Activated CD4-positive, alpha-beta T cell treated with anti-CD3 and anti-CD28 coated beads, Interleukin-2, Interleukin-6, amounts not matched to agents 100 ng/mL and 50 ng/mL, durations not matched to agents 16 hours and 8 hours (primary cell): ENCODE measurements at regions not wholly inside any gene's neighbourhood (a gene's known extent, or its start where the extent isn't known, plus 50 kb on each side); places are given as distances from the start of the nearest gene placed in this dataset.
"Not testable (repeated sequence)": the region's sequence is repeated elsewhere in the genome, so short reads cannot be mapped to it uniquely, and the experiment has no call there.

Experiments
- DNase-seq: peaks from one replicate; pipeline ENCODE4 v3.0.0-alpha.2; 2020

DNA sequence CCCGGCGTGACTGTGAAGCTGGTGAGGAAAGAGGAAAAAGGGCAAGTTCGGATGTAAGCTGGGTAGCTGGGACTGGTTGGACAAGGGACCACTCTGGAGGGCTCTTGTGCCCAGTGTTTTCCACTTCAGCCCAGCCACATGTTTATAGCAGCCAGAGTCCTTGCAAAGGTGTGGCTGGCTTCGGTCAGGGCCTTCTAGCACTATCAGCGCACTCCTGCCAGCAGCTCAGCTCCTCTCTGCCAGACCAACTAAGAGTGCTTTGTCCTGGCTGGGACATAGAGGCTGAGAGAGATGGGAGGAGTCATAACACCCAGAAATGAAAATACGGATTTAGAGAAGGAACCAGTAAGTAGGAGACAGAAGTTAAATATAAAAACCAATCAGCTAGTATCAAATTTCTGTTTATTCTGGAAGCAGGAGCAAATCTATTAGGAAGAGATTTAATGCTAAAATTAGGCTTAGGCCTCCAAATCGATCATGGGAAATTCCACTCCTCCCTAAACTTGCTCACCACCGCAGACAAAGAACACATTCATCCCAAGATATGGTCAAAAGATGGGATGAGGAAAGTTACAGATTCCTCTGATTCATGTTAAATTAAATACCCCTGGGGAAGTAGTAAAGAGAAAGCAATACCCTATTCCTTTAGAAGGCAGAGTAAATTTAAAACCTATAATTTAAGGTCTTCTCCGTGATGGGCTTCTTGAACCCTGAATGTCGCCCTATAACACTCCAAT, 135.0 kb downstream of the RALA start:
- DNase-seq: no peak

DNA sequence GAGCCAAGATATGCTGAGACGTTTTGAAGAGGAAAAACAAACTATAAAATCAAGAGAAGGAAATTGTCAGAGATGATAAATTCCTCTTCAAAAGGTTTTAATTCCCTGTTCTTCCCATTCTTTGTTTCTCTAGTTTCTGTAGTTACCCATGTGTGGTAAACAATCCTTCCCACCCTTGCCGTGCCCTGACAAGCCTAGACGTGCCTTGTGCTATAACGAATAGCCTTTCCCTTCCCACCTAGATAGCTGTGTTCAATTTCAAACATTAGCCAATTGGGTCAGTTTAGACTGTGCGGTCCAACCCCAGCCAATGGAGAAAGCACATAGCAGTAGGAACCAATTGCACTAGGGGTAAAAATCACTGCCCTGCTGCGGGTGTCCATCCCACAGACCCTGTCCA, 138.1 kb downstream of the RALA start:
- DNase-seq: no peak

DNA sequence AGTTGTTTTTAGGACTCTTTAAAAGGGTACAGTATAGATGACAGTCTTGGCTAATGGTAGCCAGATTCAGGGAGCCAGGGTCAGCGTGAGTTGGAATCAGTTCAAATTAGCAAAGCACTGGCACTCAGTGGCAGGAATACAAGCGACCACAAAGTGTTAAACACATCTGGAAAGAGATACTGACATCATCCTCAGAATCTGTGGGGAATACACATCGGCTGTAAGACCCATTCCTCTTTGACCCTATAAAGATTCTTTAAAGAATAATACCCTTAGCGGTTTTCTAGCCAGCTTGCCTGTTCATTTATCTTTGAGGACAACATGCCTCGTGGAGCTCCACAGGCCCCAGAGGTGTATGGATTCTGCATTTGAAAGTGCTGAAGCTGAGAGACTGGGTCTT, 139.1 kb downstream of the RALA start:
- not testable (repeated sequence) for DNase-seq

DNA sequence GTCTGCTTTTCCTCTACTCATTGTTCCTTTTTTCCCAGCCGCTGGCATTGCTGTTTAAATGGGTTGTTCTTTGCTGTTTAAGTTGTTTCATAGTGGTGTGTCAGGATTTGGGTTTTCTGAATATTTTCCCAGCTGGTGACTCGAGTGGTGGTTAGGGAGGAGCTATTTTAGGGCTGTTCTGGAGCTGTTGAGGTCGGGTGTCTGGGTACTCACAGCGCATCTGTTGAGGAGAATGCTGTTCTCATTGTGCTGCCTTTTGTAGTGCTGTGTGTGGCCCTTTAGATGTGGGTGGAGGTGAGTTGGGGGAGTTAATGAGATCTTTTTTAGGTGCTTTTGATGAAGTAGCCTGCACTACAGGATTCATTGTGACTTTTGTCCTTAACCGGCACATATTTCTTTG, 139.5 kb downstream of the RALA start:
- DNase-seq: not testable (repeated sequence)

DNA sequence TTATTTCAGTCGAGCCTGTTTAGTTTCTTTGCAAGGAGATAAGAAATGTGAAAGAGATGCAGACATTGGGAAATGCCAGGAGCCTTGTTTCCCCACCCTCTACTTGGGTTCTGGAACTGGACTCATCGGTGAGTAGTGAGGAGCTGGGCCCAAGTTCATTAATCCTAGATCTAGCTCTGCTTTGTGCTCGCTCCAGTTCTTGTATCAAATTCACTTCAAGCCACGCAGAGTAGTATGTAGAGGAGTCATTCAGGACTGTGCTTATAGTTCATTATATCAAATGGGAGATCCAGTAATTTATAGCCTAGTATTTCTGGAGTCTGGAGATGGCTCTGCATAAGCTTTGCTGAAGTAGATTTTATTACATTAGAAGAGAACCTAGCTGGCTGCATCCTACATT, 142.5 kb downstream of the RALA start:
- DNase-seq: not testable (repeated sequence)

DNA sequence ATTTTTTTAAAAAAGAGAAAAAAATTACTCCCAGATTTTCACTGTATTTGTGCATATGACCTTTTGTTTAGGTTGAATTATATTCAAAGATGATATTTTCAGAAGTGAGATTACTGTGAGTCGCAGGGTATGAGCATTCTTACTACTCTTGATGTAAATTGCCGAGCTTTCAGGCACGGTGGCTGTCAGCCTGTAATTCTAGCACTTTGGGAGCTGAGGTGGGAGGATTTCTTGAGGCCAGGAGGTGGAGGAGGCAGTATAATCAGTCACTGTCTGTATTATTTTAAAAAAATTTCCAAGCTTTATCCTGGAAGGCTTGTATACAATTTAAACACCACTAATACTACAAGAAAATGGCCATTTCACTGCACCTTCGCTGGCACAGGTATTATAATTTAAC, 145.1 kb downstream of the RALA start:
- DNase-seq: not testable (repeated sequence)

DNA sequence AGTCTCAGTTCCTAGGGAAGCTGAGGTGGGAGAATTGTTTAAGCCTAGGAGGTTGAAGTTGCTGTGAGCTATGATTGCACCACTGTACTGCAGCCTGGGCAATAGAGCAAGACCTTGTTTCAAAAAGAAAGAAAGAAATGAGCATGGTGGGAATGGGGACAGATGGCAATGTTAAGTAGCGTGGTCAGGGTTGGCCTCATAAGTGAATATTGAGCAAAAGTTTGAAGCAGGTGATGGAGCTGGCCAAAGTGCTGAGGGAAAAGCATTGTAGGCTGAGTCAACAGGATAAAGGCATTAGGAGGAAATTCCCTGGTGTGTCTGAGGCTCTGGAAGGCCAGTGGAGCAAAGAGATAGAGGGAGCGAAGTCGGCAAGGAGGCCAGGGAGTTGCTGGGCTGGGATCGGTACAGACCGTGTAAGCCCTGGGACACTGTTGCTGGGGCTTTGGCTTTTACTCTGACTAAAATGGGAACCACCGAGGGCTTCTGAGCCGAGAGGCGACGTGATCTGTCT, 151.0 kb downstream of the RALA start:
- DNase-seq: not testable (repeated sequence)

DNA sequence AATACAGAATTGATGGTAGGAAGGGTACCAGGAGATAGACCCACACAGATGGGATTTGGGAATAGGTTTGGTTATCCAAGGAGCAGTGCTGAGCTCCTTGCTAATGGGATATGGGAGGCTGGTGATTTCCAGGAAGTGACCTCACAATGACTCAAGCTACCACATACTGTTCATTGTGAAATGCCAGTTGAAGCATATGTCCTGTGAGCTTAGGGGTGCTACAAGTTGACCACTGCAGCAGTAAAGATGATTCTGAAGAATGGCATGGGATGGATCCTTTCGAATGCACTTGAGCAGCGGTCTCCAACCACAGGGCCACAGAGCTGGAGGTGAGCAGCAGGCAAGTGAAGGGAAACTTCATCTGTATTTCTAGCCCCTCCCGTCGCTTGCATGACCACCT, 158.2 kb downstream of the RALA start:
- not testable (repeated sequence) for DNase-seq

DNA sequence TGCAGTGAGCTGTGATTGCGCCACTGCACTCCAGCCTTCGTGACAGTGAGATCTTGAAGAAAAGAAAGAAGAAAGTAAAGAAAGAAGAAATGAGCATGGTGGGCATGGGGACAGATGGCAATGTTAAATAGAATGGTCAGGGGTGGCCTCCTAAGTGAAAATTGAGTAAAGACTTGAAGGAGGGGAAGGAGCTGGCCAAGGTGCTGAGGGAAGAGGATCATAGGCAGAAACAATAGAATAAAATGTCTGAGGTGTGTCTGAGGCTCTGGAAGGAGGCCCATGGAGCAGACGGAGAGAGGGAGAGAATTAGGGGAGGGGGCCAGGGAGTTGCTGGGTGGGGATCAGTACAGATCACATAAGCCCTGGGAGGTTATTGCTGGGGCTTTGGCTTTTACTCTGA, 163.1 kb downstream of the RALA start:
- DNase-seq: not testable (repeated sequence)

DNA sequence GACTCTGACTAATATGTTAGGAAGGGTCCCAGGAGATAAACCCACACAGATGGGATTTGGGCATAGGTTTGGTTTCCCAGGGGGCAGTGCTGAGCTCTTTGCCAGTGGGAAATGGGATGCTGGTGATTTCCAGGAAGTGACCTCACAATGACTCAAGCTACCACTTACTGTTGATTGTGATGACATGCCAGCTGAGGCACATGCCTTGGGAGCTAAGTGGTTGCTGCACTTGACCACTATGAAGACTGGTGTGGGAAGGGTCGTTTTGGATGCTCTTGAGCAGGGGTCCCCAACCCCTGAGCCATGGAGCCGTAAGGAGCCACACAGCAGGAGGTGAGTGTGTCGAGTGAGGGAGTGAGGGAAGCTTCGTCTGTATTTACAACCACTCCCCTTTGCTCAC, 159.0 kb upstream of the CDK13 start:
- not testable (repeated sequence) for DNase-seq

DNA sequence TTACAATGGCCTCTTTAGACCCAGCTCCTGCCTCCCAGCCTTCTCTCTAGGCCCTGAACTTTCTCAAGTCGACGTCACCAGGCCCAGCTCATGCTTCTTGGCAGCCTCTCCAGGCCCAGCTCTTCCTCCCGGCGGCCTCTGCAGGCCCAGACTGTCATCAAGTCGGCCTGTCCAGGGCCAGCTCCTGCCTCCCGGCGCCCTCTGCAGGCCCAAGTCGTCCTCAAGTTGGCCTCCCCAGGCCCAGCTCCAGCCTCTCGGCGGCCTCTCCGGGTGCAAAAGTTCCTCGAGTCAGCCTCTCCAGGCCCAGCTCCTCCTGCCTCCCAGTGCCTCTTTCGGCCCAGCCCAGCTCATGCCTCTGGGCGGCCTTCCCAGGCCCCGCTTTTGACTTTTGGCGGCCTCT, 158.1 kb upstream of the CDK13 start:
- not testable (repeated sequence) for DNase-seq

DNA sequence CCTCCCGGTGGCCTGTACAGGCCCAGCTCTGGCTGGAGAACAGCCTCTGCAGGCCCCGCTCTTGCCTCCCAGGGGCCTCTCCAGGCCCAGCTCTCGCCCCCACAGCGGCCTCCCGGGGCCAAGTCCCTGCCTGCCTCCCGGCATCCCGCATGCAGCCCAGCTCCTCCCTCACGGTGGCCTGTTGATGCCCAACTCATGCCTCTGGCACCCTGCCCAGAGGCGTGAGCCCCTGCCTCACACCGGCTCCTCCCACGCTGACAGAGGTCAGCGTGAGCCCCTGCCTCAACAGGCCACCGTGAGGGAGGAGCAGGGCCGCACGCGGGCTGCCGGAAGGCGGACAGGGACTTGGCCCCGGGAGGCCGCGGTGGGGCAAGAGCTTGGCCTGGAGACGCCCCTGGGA, 157.0 kb upstream of the CDK13 start:
- DNase-seq: not testable (repeated sequence)

DNA sequence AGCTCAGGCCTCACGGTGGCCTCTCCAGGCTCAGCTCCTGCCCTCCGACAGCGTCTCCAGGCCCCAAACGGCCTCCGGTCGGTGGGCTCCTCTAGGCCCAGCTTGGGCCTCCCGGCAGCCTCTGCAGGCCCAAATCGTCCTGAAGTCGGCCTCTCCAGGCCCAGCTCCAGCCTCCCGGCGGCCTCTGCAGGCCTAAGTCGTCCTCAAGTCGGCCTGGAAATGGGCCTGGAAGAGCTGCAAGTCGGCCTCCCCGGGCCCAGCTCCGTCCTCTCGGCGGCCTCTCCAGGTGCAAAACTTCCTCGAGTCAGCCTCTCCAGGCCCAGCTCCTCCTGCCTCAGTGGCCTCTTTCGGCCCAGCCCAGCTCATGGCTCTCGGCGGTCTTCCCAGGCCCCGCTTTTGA, 156.2 kb upstream of the CDK13 start:
- DNase-seq: not testable (repeated sequence)

DNA sequence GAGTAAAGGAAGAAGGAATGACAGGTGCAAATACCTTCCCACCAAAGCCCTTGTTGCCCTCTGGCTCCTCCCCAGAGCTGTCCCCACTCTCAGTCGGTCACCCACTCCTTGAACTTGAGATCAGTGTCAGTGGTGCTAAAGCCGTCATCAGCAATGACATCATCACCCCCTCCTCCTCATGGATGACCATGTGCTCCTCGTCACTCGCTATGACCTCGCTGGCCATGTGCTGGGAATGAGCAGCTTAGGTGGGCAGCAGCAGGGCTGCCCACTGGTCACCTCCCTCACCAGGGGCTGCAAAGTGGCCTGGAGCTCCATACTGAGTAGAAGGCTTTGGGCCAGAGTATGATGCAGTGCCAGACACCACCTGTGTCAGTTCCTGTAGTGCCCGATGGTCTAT, 153.1 kb upstream of the CDK13 start:
- not testable (repeated sequence) for DNase-seq

DNA sequence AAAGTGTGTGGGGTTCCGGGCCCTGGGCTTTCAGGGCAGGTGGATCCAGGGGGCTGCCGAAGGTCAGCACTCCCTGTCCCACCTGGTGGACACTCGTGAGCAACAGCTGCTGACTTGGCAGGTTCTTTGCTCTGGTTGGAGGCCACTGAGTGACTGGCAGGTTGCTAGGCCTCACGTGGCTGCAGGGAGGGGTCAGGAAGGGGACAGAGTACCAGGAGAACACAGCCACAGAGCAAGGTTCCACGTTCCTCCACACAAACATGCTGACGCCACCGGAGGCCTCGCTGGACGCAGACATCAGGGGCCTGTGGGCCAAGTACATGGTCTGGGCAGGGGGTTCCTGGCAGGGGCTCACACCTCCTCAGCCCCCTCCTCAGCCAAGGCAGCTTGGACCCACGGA, 152.0 kb upstream of the CDK13 start:
- DNase-seq: not testable (repeated sequence)

DNA sequence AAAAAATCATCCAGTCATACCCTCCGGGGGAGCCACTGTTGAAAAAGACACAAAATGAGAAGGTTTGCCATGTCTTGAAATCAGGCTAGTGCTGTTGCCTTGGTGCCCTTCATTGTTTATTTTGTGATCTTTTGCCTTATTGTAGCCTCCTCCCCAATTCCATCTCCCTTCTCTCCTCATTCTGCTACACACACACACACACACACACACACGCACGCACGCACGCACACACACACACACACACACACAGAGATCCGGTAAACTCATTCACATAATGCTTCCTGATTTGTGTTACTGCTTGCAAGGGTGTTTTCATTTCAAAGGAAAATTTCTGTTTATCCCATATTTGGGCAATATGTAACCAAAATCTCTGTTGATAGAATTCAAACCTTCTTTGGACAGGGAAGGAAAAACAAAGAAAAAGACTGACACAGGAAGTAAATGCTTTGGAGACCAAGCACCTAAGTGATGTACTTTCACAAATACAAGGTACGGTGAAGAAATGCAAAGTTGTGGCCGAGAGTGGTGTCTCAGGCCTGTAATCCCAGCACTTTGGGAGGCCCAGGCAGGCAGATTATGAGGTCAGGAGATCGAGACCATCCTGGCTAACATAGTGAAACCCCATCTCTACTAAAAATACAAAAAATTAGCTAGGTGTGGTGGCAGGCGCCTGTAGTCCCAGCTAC, 141.1 kb upstream of the CDK13 start:
- DNase-seq: no peak

DNA sequence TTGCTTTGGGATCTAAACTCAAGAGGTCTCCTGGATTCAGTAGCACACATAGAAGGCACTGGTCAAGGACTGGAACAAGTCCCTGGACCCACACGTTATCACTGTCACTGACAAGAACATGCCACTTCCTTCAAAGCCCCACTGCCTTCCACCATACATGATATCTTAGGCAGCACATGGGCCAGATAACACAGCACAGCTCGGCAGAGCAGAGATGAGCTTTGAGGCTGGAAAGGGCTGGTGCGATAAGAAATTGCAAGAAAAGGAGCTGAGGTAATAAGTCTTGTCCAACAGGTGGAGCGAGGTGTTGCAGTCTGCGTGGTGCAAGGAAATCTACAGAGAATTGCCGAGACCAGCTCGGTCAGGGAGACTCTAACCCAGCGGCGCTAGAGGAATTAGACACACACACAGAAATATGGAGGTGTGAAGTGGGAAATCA, 139.8 kb upstream of the CDK13 start:
- no peak for DNase-seq

DNA sequence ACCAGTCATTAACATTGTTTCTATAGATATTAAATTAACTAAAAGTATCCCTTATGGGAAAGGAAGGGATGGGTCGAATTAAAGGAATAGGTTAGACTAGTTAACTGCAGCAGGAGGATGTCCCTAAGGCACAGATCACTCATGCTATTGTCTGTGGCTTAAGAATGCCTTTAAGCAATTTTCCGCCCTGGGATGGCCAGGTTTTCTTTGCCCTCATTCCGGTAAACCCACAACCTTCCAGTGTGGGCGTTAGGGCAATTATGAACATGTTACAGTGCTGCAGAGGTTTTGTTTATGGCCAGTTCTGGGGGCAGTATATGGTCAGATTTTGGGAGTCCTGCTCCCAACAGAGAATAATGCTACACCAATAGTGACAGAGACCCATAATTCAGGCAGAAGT, 139.3 kb upstream of the CDK13 start:
- DNase-seq: no peak

DNA sequence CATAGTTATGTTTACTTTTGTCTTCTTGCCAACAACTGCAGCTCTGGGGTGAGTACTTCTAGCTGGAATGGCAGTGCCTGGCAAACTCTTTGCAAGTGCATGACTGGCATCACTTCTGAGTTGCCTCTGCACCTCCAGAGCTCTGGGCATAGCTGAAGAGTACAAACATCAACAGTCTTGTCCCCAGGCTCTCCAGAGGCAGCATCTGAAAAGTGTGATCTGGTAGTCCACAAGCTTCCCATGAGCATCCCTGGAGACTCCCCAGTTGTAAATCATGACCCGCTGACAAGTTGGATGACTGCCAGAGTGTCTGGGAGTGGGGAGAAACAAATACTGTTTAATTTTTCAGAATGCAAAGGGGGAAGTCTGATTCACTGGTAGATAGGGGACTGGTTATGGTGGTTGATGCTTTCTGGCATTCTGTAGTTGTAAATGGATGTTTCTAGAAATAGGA, 138.9 kb upstream of the CDK13 start:
- no peak for DNase-seq

DNA sequence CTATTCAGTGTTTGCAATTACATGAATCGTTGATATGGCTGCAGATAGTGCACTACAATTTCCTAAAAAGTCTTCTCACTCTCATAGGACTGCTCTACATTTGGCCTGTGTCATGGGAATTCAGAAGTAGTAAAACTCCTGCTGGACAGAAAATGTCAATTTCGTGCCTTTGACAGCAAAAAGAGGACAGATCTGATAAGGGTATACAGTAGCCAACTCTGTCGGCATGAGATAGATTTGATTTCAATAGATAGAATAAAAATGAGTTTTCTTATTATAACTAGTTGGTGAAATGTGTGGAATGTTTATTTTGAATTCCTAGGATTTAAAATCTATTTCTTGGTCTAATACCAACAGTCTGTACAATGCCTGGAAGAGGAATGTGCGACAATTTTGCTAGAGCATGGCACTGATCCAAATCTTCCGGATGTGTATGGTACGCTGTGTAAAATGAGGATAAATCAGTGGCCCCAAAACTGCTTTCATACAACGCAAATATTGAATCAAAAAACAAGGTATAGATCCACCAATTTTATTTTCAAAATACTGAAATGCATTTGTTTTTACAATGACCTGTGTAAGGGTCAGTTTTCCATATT, 133.5 kb upstream of the CDK13 start:
- DNase-seq: no peak

DNA sequence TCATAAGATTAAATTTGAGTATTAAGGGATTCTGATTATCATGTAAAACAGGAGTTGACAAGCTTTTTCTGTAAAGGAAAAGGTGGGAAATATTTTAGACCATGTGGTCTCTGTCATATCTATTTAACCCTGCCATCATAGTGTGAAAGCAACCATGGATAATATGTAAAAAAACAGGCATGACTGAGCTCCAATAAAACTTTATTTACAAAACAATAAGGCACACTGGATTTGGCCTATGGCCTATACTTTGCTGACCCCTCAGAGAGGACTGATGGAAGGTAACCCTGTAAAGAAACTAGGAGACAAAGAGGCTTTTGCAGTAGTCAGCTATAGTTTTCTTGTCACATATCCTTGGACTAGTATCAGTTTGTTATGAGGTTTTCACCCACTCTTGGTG, 130.5 kb upstream of the CDK13 start:
- DNase-seq: no peak

DNA sequence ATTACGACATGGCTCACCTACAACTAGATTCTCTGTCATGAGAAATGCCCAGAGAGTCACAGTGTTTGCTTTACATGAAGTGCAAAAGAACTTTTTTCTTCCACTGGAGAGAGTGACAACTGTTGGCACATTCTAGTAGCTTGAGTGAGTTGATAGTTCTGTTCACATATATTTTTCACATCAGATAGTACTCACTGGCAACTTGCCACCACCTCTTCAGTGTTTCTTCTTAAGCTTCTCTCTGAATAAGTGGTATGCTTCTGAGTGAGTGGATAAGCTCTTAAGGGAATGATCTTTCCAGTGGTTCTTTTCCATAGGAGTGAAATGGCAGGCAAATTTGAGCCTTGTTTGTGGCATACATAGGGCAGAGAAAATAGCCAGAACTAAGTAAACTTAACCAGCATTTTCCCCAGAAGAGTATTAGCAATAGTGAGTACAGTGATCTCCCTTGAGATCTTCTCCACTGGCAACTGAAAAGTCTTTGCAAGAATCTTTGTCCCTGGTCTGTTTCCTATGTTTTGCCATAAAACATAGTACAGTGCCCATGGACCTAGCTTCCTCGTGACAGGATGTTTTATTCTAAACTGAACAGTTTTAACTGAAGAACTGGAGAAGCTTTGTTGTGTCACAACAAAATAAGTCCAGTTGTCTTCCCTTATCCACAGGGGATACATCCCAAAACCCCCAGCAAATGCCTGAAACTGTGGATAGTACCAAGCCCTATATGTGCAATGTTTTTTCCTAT, 125.4 kb upstream of the CDK13 start:
- no peak for DNase-seq

DNA sequence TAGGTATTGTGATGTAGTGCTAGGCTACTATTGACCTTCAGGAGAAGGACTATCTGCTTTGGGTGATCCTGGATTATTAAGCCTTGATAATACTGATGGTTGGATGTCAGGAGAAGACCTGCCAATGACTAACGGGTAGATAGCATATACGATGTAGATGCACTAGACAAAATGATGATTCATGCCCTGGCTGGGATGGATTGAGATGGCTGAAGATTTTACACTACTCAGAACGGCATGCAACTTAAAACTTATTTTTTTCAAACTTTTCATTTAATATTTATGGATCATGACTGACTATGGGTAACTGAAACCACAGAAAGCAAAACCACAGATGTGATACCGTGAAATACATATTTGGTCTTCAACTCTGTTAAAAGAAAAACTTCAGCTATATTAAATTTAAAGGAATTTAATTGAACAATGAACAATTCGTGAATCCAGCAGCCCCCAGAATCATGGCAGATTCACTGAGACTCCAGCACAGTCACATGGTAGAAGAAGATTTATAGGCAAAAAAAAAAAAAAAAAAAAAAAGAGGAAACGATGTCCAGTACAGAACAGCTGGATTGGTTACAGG, 124.6 kb upstream of the CDK13 start:
- DNase-seq: no peak
